Peyer's patch (tissue), 4 donors: ENCODE measurements at regions not wholly inside any gene's neighbourhood (a gene's known extent, or its start where the extent isn't known, plus 50 kb on each side); places are given as distances from the start of the nearest gene placed in this dataset.
A peak's percentile ranks its signal among the peaks of the same experiment; 100 is the strongest.
"Not testable (repeated sequence)": the region's sequence is repeated elsewhere in the genome, so short reads cannot be mapped to it uniquely, and the experiment has no call there.

ENCODE experiments used
- DNase-seq, 3 donors: peaks; one replicate each; pipeline ENCODE4 v3.0.0-alpha.2; 2017 to 2019
- H3K27ac ChIP-seq, 4 donors: fragments of 200-600 bp; sonication (generic); one replicate each; pipeline ENCODE4 v1.5.1; 2016 to 2019
- H3K27me3 ChIP-seq, 2 donors: fragments of 200-600 bp; sonication (generic); one replicate each; pipeline ENCODE4 v1.5.1; 2019
- H3K36me3 ChIP-seq, 3 donors: fragments of 200-600 bp; sonication (generic); one replicate each; pipeline ENCODE4 v1.5.1; 2016 to 2019
- H3K4me1 ChIP-seq, 4 donors: fragments of 200-600 bp; sonication (generic); one replicate each; pipeline ENCODE4 v1.5.1; 2016 to 2019
- H3K4me3 ChIP-seq, 4 donors: fragments of 200-600 bp; sonication (generic); 1 replicate in 3 of 4; 2 replicates in 1 of 4; pipeline ENCODE4 v1.5.1; 2016 to 2019; ENCODE audit warnings: mild to moderate bottlenecking in 1 of 4
- H3K9me3 ChIP-seq, 4 donors: fragments of 200-600 bp; sonication (generic); one replicate each; pipeline ENCODE4 v1.5.1; 2016 to 2019; ENCODE audit warnings: mild to moderate bottlenecking in 1 of 4

- H3K4me3 ChIP-seq, H3K4me1 ChIP-seq, DNase-seq, H3K27me3 ChIP-seq, H3K9me3 ChIP-seq, H3K36me3 ChIP-seq: not testable (repeated sequence)
- peak overlapping the region in 3 of 4 donors; percentile 19 to 76 (median 59) for H3K27ac ChIP-seq
Measured at GRCh38 chr2:87519158-87520011, 228.5 kb upstream of the PLGLB2 start.

- DNase-seq: peak in 2 of 3 donors; percentile 73 to 74
- H3K36me3 ChIP-seq, H3K4me3 ChIP-seq, H3K4me1 ChIP-seq, H3K27me3 ChIP-seq, H3K9me3 ChIP-seq: not testable (repeated sequence)
- H3K27ac ChIP-seq: peak overlapping the region; percentile 22 to 78 (median 56)
Measured at GRCh38 chr2:87521057-87521456, 226.8 kb upstream of the PLGLB2 start.

- not testable (repeated sequence) for H3K4me3 ChIP-seq, H3K9me3 ChIP-seq, H3K36me3 ChIP-seq, DNase-seq, H3K4me1 ChIP-seq, H3K27me3 ChIP-seq
- H3K27ac ChIP-seq: peak overlapping the region; percentile 22 to 78 (median 56)
Measured at GRCh38 chr2:87521489-87521888, 226.4 kb upstream of the PLGLB2 start.

GRCh38 chr2:87524619-87525188 lies 223.2 kb upstream of the PLGLB2 start:
- H3K9me3 ChIP-seq, DNase-seq, H3K36me3 ChIP-seq, H3K4me3 ChIP-seq, H3K4me1 ChIP-seq, H3K27me3 ChIP-seq: not testable (repeated sequence)
- H3K27ac ChIP-seq: peak overlapping the region in 1 of 4 donors; percentile 70

- DNase-seq: peak in 1 of 3 donors; percentile 27
- not testable (repeated sequence) for H3K4me1 ChIP-seq, H3K27me3 ChIP-seq, H3K36me3 ChIP-seq, H3K4me3 ChIP-seq, H3K9me3 ChIP-seq
- H3K27ac ChIP-seq: peak overlapping the region in 2 of 4 donors; percentile 43 to 70
Measured at GRCh38 chr2:87525497-87525991, 222.3 kb upstream of the PLGLB2 start.

- H3K4me1 ChIP-seq, DNase-seq, H3K9me3 ChIP-seq, H3K27me3 ChIP-seq, H3K36me3 ChIP-seq, H3K4me3 ChIP-seq: not testable (repeated sequence)
- H3K27ac ChIP-seq: peak overlapping the region in 1 of 4 donors; percentile 70
Measured at GRCh38 chr2:87526258-87526657, 221.6 kb upstream of the PLGLB2 start.

GRCh38 chr2:87531968-87532715 lies 215.7 kb upstream of the PLGLB2 start:
- not testable (repeated sequence) for H3K4me1 ChIP-seq, H3K4me3 ChIP-seq, H3K27me3 ChIP-seq, H3K9me3 ChIP-seq, H3K27ac ChIP-seq, H3K36me3 ChIP-seq, DNase-seq

GRCh38 chr2:87533390-87534272 lies 214.3 kb upstream of the PLGLB2 start:
- not testable (repeated sequence) for H3K27me3 ChIP-seq, H3K9me3 ChIP-seq, H3K36me3 ChIP-seq, DNase-seq, H3K4me3 ChIP-seq, H3K4me1 ChIP-seq
- H3K27ac ChIP-seq: peak overlapping the region in 2 of 4 donors; percentile 25 to 30

GRCh38 chr2:87534273-87534889 lies 213.5 kb upstream of the PLGLB2 start:
- DNase-seq, H3K27ac ChIP-seq, H3K27me3 ChIP-seq, H3K4me1 ChIP-seq, H3K4me3 ChIP-seq, H3K36me3 ChIP-seq, H3K9me3 ChIP-seq: not testable (repeated sequence)

- H3K4me3 ChIP-seq, H3K9me3 ChIP-seq, H3K27me3 ChIP-seq, H3K27ac ChIP-seq, DNase-seq, H3K36me3 ChIP-seq, H3K4me1 ChIP-seq: not testable (repeated sequence)
Measured at GRCh38 chr2:87536427-87536826, 211.5 kb upstream of the PLGLB2 start.

GRCh38 chr2:87537251-87537671 lies 210.6 kb upstream of the PLGLB2 start:
- not testable (repeated sequence) for H3K4me1 ChIP-seq, H3K9me3 ChIP-seq, H3K27me3 ChIP-seq, H3K27ac ChIP-seq, DNase-seq, H3K36me3 ChIP-seq, H3K4me3 ChIP-seq

- not testable (repeated sequence) for H3K36me3 ChIP-seq, H3K9me3 ChIP-seq, H3K27me3 ChIP-seq, H3K27ac ChIP-seq, DNase-seq, H3K4me1 ChIP-seq, H3K4me3 ChIP-seq
Measured at GRCh38 chr2:87538268-87538667, 209.6 kb upstream of the PLGLB2 start.

- H3K4me1 ChIP-seq, DNase-seq, H3K27me3 ChIP-seq, H3K9me3 ChIP-seq, H3K27ac ChIP-seq, H3K4me3 ChIP-seq, H3K36me3 ChIP-seq: not testable (repeated sequence)
Measured at GRCh38 chr2:87539151-87539943, 208.5 kb upstream of the PLGLB2 start.
